Activated CD4-positive, alpha-beta T cell treated with anti-CD3 and anti-CD28 coated beads, Interleukin-2, amount 10 ng/mL, durations not matched to agents 7 days and 5 days (primary cell): ENCODE measurements at regions not wholly inside any gene's neighbourhood (a gene's known extent, or its start where the extent isn't known, plus 50 kb on each side); places are given as distances from the start of the nearest gene placed in this dataset.

Experiments used
- CTCF ChIA-PET: fragments of 350-600 bp; sonication (Branson Sonifier 250); formaldehyde crosslinking; loops from one replicate; lab custom pipeline; 2021; ENCODE audit warnings: antibody characterized with exemption; lab: Charles Lee
- POLR2A ChIA-PET: fragments of 350-600 bp; sonication (Branson Sonifier 250); formaldehyde crosslinking; loops from one replicate; lab custom pipeline; 2021; ENCODE audit warnings: antibody characterized with exemption; lab: Charles Lee
- DNase-seq: peaks from one replicate; pipeline ENCODE4 v3.0.0-alpha.2; 2020
- H3K27ac Mint-ChIP-seq: one replicate; pipeline ENCODE4 v1.8.0; 2021; ENCODE audit warnings: mild to moderate bottlenecking, moderate library complexity, mixed read lengths
- H3K27me3 Mint-ChIP-seq: one replicate; pipeline ENCODE4 v1.8.0; 2021; ENCODE audit warnings: mixed read lengths
- H3K36me3 Mint-ChIP-seq: one replicate; pipeline ENCODE4 v1.8.0; 2021; ENCODE audit warnings: low read depth, mixed read lengths
- H3K4me1 Mint-ChIP-seq: one replicate; pipeline ENCODE4 v1.8.0; 2021; ENCODE audit warnings: mixed read lengths
- H3K4me3 Mint-ChIP-seq: one replicate; pipeline ENCODE4 v1.8.0; 2021; ENCODE audit warnings: mild to moderate bottlenecking, moderate library complexity, mixed read lengths
- H3K9me3 Mint-ChIP-seq: one replicate; pipeline ENCODE4 v1.8.0; 2021; ENCODE audit warnings: mixed read lengths

DNA sequence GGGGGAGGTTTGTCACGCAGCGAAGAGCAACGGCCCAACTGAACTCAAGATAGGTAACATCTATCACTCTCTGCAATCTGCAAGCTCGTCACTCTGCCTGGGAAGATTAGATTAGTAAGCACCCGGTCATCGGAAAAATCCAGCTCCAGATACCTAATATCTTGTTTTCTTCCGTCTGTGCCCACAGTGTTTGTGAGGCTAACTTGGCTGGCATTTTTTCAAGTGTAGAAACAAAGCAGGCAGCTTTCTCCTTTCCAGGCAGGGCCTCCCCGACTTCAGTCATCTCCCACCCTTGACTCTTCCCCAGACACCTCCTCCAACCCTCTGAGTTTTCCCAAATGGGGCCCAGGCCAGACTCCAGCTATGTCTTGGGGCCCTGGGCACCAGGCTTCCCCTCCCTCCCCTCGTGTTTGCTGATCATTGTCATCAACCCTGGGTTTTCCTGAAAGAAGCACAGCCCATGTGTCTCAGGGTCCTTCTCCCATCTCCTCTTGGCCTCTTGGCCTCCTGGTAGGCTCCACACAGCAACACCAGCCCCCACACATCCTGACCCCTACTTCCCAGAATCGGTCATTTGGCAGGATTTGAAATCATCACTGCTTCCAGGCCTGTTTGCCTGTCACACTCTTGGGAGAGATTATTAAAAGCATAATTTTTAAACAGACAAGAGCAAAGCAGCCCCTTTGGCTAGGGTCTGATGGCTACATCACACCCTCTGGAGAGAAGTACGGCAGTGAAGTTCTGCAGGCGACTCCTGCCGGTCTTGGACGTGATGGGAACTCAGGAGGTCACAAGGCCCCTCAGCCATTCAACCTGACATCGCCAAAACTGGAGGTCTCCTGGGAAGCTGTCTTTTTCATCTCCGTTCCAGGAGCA, 144.9 kb upstream of the ID2 start:
- Mint-ChIP-seq H3K27ac (peak overlapping the region; percentile 10), H3K27me3 (no peaks in the 10 kb centered on the region), H3K9me3 (peaks cover 14% of the 10 kb centered on the region), H3K36me3 (no peaks in the 10 kb centered on the region), H3K4me1 (peaks cover 48% of the 10 kb centered on the region), H3K4me3 (no peak overlapping the region)
- DNase-seq, result no peak
- CTCF ChIA-PET, result interaction anchor here (0.9 to 3.1 kb wide), 7 partner anchors 11 to 61 kb away, joined by 3 to 21 read pairs (median 6); no protein-coding TSS in a partner anchor
- POLR2A ChIA-PET, result no interaction called here

DNA sequence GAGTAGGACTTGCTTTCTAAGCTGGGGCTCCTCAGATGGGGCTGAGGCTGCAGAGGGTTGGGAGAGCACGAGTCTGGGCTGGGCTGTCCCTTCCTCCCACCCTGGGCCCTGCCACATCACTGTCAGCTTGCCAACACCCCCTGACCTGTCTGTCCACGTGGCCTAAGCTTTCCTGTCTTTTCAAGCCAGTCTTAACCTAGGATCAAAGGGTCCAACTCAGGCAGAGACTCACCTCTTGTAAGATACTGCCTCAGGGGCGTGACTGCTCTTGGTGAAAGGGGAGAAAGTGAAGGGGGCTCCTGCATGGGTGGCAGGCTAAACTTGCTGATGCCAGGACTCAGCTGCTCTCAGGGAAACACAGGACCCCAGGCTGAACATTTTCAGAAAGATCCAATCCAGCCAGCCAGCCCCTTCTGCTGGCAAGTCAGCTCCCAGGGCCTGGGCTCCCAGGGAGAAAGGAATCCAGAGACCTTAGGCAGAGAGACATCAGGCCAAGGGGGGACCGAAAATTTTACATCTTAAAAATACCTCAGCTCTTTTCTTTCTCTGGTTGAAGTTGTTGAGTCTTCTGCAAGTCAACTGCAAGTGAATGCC, 144.2 kb upstream of the ID2 start:
- no peaks in the 10 kb centered on the region for H3K36me3 Mint-ChIP-seq
- peaks cover 8% of the 10 kb centered on the region for H3K9me3 Mint-ChIP-seq
- no peak for DNase-seq
- CTCF ChIA-PET, result interaction anchor here (0.8 to 3.1 kb wide), 6 partner anchors 8 to 62 kb away, joined by 3 to 21 read pairs (median 4); no protein-coding TSS in a partner anchor
- POLR2A ChIA-PET, result interaction anchor here (0.5 kb wide), 1 partner anchor 16 kb away, joined by 4 read pairs; no protein-coding TSS in a partner anchor
- no peak overlapping the region for H3K4me3 Mint-ChIP-seq
- H3K4me1 Mint-ChIP-seq, result peaks cover 55% of the 10 kb centered on the region
- H3K27ac Mint-ChIP-seq, result no peak overlapping the region
- H3K27me3 Mint-ChIP-seq, result no peaks in the 10 kb centered on the region

DNA sequence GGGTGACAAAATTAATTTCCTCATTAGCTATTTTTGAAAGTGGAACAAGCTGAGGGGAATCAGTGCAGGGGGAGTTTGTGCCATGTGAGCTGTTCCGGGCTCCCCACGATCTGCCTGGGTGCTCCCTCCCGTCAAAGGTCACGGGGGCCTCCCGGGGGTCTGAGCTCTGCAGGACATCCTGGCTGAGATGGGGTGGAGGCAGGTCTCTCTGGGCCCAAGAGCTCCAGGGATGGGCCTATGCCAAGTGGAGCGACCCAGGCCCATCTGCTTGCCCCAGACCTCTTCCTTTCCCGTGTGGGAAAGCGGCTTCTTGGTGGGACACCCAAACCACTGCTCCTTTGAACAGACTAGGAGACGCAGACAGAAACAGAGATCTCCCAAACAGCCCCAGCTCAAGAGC, 143.3 kb upstream of the ID2 start:
- CTCF ChIA-PET, result interaction anchor here (1.4 to 3.1 kb wide), 5 partner anchors 10 to 57 kb away, joined by 3 to 21 read pairs (median 6); no protein-coding TSS in a partner anchor
- Mint-ChIP-seq H3K27me3 (no peaks in the 10 kb centered on the region), H3K4me3 (no peak overlapping the region), H3K36me3 (no peaks in the 10 kb centered on the region), H3K9me3 (peaks cover 1% of the 10 kb centered on the region), H3K4me1 (peaks cover 64% of the 10 kb centered on the region), H3K27ac (peak overlapping the region; percentile 51)
- no peak for DNase-seq
- POLR2A ChIA-PET, result no interaction called here

DNA sequence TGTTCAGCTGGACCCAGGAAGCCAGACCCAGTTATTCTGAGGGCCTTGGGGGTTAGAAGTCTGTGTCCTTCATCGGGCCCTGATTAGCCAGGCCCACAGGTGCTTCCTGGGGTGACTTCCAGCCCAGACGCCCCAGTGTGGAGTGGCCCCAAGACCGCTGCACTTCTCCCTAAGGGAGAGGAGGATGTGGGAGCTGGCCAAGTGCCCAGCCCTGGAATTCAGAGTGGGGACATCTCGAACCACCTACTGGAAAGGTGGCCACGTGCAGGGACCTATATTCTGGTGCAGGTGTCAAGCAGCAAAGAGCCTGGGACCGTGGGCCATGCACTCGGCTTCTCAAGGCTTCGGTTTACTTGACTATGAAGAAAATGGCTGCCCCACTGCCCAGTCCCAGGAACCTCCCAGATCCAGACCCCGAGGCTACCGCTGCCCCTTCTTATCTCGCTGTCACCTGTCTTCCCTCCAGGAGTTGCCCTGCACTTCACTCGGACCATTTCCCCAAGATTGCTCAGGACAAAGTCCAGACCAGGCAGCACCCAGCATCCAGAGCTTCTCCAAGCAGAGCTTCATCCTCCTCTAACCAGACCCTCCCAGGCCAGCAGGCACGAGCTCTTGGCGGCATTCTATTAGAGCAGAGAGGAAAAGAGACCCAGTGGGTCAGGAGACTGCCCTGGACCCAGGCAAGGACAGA, 142.8 kb upstream of the ID2 start:
- Mint-ChIP-seq H3K27ac (peak overlapping the region; percentile 83), H3K27me3 (no peaks in the 10 kb centered on the region), H3K4me1 (peaks cover 70% of the 10 kb centered on the region), H3K4me3 (no peak overlapping the region), H3K9me3 (no peaks in the 10 kb centered on the region), H3K36me3 (no peaks in the 10 kb centered on the region)
- POLR2A ChIA-PET, result interaction anchor here (0.6 kb wide), 1 partner anchor 1015 kb away, joined by 3 read pairs; no protein-coding TSS in a partner anchor
- CTCF ChIA-PET, result interaction anchor here (1.4 to 3.1 kb wide), 5 partner anchors 11 to 58 kb away, joined by 3 to 21 read pairs (median 6); no protein-coding TSS in a partner anchor
- DNase-seq, result no peak

DNA sequence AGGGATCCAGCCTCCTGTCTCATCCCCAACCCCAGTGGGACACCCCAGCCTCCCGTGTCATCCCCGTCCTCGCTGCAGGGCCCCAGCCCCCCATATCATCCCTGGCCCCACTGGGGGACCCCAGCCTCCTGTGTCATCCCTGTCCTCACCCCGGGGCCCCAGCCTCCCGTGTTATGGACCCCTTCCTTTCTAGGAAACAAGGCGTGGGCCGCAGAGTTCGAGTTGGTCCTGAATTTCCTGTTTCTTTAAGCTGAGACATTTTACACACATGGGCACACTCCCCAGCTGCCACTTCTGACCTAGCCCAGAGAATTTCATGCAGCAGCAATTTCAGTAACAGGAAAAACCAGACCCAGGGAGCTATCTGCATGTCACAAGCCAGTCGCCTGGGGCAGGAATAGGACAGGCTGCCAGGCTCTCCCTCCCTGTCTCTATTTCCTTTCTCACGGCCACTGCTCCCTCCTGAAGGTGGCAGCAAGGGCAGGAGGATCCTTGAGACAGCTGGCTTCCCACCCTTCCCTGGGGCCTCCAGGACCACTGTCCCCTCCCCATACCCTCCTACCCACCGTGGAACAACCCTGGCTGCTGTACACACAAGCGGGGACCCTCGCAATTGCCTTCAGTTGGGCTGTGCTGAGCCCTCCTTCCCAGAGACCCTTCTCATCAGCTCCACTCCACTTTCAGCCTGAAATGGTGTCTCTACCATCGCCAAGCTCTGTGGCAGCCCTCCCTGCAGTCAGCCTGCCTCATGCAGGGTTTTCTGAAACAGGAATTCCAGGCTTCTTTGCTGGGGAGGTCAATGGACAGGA, 141.9 kb upstream of the ID2 start:
- Mint-ChIP-seq H3K27ac (peak overlapping the region; percentile 83), H3K4me3 (no peak overlapping the region), H3K9me3 (no peaks in the 10 kb centered on the region), H3K27me3 (no peaks in the 10 kb centered on the region), H3K4me1 (peaks cover 78% of the 10 kb centered on the region), H3K36me3 (no peaks in the 10 kb centered on the region)
- no peak for DNase-seq
- ChIA-PET CTCF (interaction anchor here (0.7 to 3.1 kb wide), 5 partner anchors 12 to 801 kb away, joined by 3 to 21 read pairs (median 3); no protein-coding TSS in a partner anchor), POLR2A (interaction anchor here (0.6 kb wide), 1 partner anchor 1016 kb away, joined by 3 read pairs; no protein-coding TSS in a partner anchor)

DNA sequence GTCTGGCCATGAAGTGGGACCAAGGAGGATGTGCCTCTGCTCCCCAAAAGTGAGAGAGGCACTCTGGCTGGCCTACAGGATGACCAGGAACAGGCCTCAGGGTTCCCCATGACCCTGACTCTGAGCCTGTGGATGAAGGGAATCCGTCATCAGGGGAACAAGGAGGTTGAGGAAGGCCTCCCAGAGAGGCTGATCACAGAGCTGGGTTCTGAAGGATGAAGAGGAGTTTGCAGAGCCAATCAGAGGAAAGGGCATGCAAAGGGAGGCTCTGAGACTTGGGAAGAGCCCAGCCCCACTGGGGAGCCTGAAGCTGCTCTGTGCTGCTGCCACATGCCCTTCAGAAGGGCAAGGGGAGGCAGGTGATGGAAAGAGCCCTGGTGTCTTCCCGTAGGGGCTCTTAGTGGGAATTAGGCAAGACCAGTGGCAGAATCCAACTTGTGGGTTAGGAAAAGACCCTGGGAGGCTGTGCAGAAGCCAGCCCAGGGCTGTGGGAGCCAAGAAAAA, 141.3 kb upstream of the ID2 start:
- ChIA-PET CTCF (interaction anchor here (1.0 to 3.1 kb wide), 4 partner anchors 8 to 148 kb away, joined by 3 to 21 read pairs (median 3); no protein-coding TSS in a partner anchor), POLR2A (no interaction called here)

DNA sequence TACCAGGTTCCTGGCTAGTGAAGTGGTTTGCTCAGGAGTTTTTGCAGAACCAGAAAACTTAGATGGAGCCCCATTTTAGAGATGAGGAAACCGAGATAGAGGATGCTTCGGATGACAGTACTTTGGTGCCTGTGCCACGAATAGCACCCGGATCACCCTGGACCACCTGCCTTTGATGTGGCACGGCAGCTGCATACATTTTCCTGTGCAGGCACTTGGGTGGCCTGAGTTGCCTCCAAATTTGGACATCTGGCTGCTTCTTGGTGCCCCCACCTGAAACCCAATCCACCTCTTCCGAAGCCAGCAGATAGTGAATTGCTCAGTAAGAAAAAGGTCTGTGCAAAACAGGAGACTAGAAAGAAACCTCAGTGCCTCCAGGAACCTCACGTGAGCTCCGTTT, 140.6 kb upstream of the ID2 start:
- Mint-ChIP-seq H3K4me1 (peaks cover 81% of the 10 kb centered on the region), H3K27ac (peak overlapping the region; percentile 83), H3K36me3 (no peaks in the 10 kb centered on the region), H3K4me3 (peak overlapping the region; percentile 25), H3K27me3 (no peaks in the 10 kb centered on the region), H3K9me3 (no peaks in the 10 kb centered on the region)
- POLR2A ChIA-PET, result interaction anchor here (0.5 kb wide), 1 partner anchor 230 kb away, joined by 3 read pairs; no protein-coding TSS in a partner anchor
- CTCF ChIA-PET, result interaction anchor here (0.8 to 1.2 kb wide), 2 partner anchors 9 to 12 kb away, joined by 3 read pairs; no protein-coding TSS in a partner anchor
- peak; percentile 32 for DNase-seq

More for the DNA sequence above, 141.3 kb upstream of the ID2 start:
- Mint-ChIP-seq H3K27ac (peak overlapping the region; percentile 83), H3K4me3 (peak overlapping the region; percentile 25), H3K27me3 (no peaks in the 10 kb centered on the region), H3K9me3 (no peaks in the 10 kb centered on the region), H3K4me1 (peaks cover 83% of the 10 kb centered on the region), H3K36me3 (no peaks in the 10 kb centered on the region)
- no peak for DNase-seq

DNA sequence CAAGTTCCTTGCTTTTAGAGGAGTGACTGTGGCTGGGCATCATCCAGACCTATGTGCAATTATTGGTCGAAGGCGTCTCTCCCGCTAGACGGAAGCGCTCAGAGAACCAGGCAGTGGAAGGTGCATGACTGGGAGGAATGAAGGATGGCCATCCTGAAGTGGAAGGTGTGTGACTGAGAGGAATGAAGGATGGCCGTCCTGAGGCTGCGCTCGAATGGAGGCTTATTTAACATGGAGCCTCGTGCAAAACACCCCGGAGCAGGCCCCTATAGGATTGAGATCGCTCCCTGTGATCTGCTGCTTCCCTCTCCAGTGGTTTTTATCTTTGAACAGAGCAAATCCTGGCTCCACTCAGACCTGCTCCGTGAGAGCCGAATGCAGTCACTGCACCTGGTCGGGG, 140.2 kb upstream of the ID2 start:
- CTCF ChIA-PET, result interaction anchor here (0.8 to 1.2 kb wide), 2 partner anchors 9 to 12 kb away, joined by 3 read pairs; no protein-coding TSS in a partner anchor
- no peaks in the 10 kb centered on the region for H3K27me3 Mint-ChIP-seq
- H3K36me3 Mint-ChIP-seq, result no peaks in the 10 kb centered on the region
- H3K27ac Mint-ChIP-seq, result peak overlapping the region; percentile 83
- DNase-seq, result no peak
- no peaks in the 10 kb centered on the region for H3K9me3 Mint-ChIP-seq
- no peak overlapping the region for H3K4me3 Mint-ChIP-seq
- H3K4me1 Mint-ChIP-seq, result peaks cover 84% of the 10 kb centered on the region
- POLR2A ChIA-PET, result interaction anchor here (0.5 to 0.7 kb wide), 2 partner anchors 53 to 231 kb away, joined by 3 read pairs; no protein-coding TSS in a partner anchor

DNA sequence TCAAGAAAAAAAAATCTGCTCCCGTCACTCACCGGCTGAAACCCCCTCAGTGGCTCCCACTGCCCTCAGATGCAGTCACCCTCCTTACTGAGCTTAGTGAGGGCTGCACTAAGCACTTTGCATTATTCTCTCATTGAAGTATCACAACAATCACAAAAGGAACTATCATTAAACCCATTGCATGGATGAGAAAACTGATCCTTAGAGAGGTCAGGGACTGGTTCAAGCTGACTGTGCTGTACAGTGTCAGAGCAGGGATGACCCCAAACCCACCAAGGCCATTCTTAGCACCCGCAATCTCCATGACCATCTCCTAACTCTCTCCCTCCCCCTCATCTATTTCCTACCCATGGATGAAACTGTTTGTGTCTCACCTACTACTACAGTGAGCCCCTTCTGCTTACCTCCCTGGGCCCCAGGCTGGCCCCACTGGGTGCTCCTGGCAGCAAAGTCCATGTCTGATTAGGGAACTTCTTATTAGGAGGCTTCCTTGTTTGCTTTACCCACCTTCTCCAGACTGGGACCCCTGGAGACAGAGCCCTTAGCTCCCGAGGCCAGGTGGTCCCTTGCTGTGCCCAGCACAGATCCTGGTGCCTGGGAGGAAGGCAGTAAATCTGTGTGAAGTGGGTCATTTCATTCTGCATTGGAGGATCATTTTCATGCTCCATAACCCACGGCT, 139.3 kb upstream of the ID2 start:
- no peak for DNase-seq
- POLR2A ChIA-PET, result interaction anchor here (0.7 to 2.1 kb wide), 2 partner anchors 54 to 142 kb away, joined by 3 to 16 read pairs; no protein-coding TSS in a partner anchor
- no peaks in the 10 kb centered on the region for H3K36me3 Mint-ChIP-seq
- H3K4me1 Mint-ChIP-seq, result peaks cover 88% of the 10 kb centered on the region
- peak overlapping the region; percentile 98 for H3K27ac Mint-ChIP-seq
- no peaks in the 10 kb centered on the region for H3K9me3 Mint-ChIP-seq
- CTCF ChIA-PET, result interaction anchor here (1.0 to 3.3 kb wide), 4 partner anchors 9 to 138 kb away, joined by 3 to 25 read pairs (median 13); partner anchors contain the start of gene ID2
- no peaks in the 10 kb centered on the region for H3K27me3 Mint-ChIP-seq
- H3K4me3 Mint-ChIP-seq, result peak overlapping the region; percentile 1

DNA sequence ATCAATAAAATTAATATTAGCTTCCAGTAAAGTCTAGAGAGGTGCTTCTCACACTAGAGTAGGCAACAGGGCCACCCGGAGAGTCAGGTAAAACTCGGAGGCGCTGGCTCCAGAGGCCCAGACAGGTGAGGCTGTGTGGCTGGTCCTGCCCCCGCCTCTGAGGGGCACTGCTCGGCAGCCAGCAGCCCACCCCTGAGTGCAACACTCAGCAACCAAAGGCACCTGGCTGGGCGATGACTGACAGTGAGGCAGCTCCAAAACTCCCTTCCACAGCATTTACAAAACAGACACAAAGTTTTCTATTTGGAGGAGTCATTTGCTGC, 138.8 kb upstream of the ID2 start:
- peaks cover 91% of the 10 kb centered on the region for H3K4me1 Mint-ChIP-seq
- peak overlapping the region; percentile 98 for H3K27ac Mint-ChIP-seq
- ChIA-PET CTCF (interaction anchor here (1.0 to 3.3 kb wide), 5 partner anchors 10 to 138 kb away, joined by 3 to 25 read pairs (median 12); partner anchors contain the start of gene ID2), POLR2A (interaction anchor here (2.1 to 2.4 kb wide), 2 partner anchors 139 to 142 kb away, joined by 16 to 17 read pairs; partner anchors contain the start of gene ID2)
- no peak overlapping the region for H3K4me3 Mint-ChIP-seq
- no peaks in the 10 kb centered on the region for H3K9me3 Mint-ChIP-seq
- DNase-seq, result no peak
- H3K36me3 Mint-ChIP-seq, result no peaks in the 10 kb centered on the region
- H3K27me3 Mint-ChIP-seq, result no peaks in the 10 kb centered on the region
